Neural cell (in vitro differentiated cells): ENCODE measurements at regions not wholly inside any gene's neighbourhood (a gene's known extent, or its start where the extent isn't known, plus 50 kb on each side); places are given as distances from the start of the nearest gene placed in this dataset.

Experiments used
- H2AFZ ChIP-seq: fragments of 200-600, 300-800 bp; sonication (generic), shearing (Covaris generic); 2 replicates; pipeline ENCODE4 v1.6.0; 2014; ENCODE audit warnings: low read depth, mild to moderate bottlenecking, antibody characterized with exemption, low read length, moderate library complexity
- H3F3A ChIP-seq: fragments of 200-600 bp; shearing (Covaris generic); 2 replicates; pipeline ENCODE4 v1.6.1; 2016; ENCODE audit warnings: mild to moderate bottlenecking, moderate library complexity, mixed read lengths, antibody characterized with exemption, low read length; ENCODE audit not compliant: insufficient read depth, poor library complexity, severe bottlenecking
- H3K27ac ChIP-seq: fragments of 200-600, 300-800 bp; sonication (generic), shearing (Covaris generic); 2 replicates; pipeline ENCODE4 v1.5.1; 2014; ENCODE audit warnings: mild to moderate bottlenecking, low read length, moderate library complexity
- H3K27me3 ChIP-seq: fragments of 300-800, 200-600 bp; sonication (generic), shearing (Covaris generic); 2 replicates; pipeline ENCODE4 v1.6.0; 2014; ENCODE audit warnings: mild to moderate bottlenecking, low read depth, low read length, moderate library complexity; ENCODE audit not compliant: insufficient read depth
- H3K36me3 ChIP-seq: fragments of 300-800, 200-600 bp; sonication (generic), shearing (Covaris generic); 2 replicates; pipeline ENCODE4 v1.5.1; 2014; ENCODE audit warnings: mild to moderate bottlenecking, antibody characterized with exemption, low read length, moderate library complexity; ENCODE audit not compliant: insufficient read depth
- H3K4me2 ChIP-seq: fragments of 300-800, 200-600 bp; sonication (generic), shearing (Covaris generic); 2 replicates; pipeline ENCODE4 v1.6.0; 2014; ENCODE audit warnings: mild to moderate bottlenecking, low read length
- H3K4me3 ChIP-seq: fragments of 300-800, 200-600 bp; sonication (generic), shearing (Covaris generic); 2 replicates; pipeline ENCODE4 v1.5.1; 2014; ENCODE audit warnings: mild to moderate bottlenecking, low read length, moderate library complexity
- H3K79me2 ChIP-seq: fragments of 200-600 bp; shearing (Covaris generic); replicated peaks from 2 replicates; pipeline ENCODE4 v1.6.0; 2014; ENCODE audit warnings: mild to moderate bottlenecking, low read length, moderate library complexity; ENCODE audit not compliant: insufficient read depth
- H3K9ac ChIP-seq: fragments of 300-800, 200-600 bp; sonication (generic), shearing (Covaris generic); 2 replicates; pipeline ENCODE4 v1.6.1; 2016; ENCODE audit warnings: mild to moderate bottlenecking, low read length, mixed read lengths
- H3K9me2 ChIP-seq: fragments of 200-600 bp; shearing (Covaris generic); 2 replicates; pipeline ENCODE4 v1.6.1; 2016; ENCODE audit warnings: mild to moderate bottlenecking, low read length, mixed read lengths; ENCODE audit not compliant: insufficient read depth
- H3K9me3 ChIP-seq: fragments of 200-600, 300-800 bp; sonication (generic), shearing (Covaris generic); 2 replicates; pipeline ENCODE4 v1.6.1; 2016; ENCODE audit warnings: mild to moderate bottlenecking, mixed run types, low read length, moderate library complexity, mixed read lengths
- H4K20me1 ChIP-seq: fragments of 200-600 bp; shearing (Covaris generic); 2 replicates; pipeline ENCODE4 v1.6.1; 2016; ENCODE audit warnings: mild to moderate bottlenecking, mixed run types; ENCODE audit not compliant: insufficient read depth
- EP300 ChIP-seq: fragments of 450-650 bp; conservative IDR thresholded peaks from 2 replicates; pipeline ENCODE4 v1.6.1; 2014; ENCODE audit warnings: antibody characterized with exemption, mild to moderate bottlenecking, moderate library complexity; ENCODE audit not compliant: poor library complexity, severe bottlenecking
- EZH2 ChIP-seq: fragments of 200-600, 300-800 bp; shearing (Covaris generic), sonication (generic); IDR thresholded peaks from 2 replicates; pipeline ENCODE4 v1.6.1; 2014; ENCODE audit warnings: antibody characterized with exemption, low read length, borderline replicate concordance, mild to moderate bottlenecking; ENCODE audit not compliant: insufficient read depth, poor library complexity, severe bottlenecking
- MXI1 ChIP-seq: fragments of 450-650 bp; conservative IDR thresholded peaks from 2 replicates; pipeline ENCODE4 v1.6.1; 2014; ENCODE audit warnings: antibody characterized with exemption, mild to moderate bottlenecking; ENCODE audit not compliant: poor library complexity, severe bottlenecking
- POLR2AphosphoS5 ChIP-seq: IDR thresholded peaks from 2 replicates; pipeline ENCODE4 v1.6.1; 2012
- RAD21 ChIP-seq: fragments of 450-650 bp; conservative IDR thresholded peaks from 2 replicates; pipeline ENCODE4 v1.6.1; 2014; ENCODE audit warnings: antibody characterized with exemption, mild to moderate bottlenecking, moderate library complexity
- SMC3 ChIP-seq: fragments of 450-650 bp; conservative IDR thresholded peaks from 2 replicates; pipeline ENCODE4 v1.6.1; 2014; ENCODE audit warnings: antibody characterized with exemption, mild to moderate bottlenecking, moderate library complexity; ENCODE audit not compliant: poor library complexity
- TAF1 ChIP-seq: IDR thresholded peaks from 2 replicates; pipeline ENCODE4 v1.6.1; 2012; ENCODE audit warnings: low read depth
- TF ChIP-seq, protein P1 (sequence below): fragments of 450-650 bp; IDR thresholded peaks from 2 replicates; pipeline ENCODE4 v1.5.1; 2014; ENCODE audit warnings: antibody characterized with exemption, mild to moderate bottlenecking, moderate library complexity; ENCODE audit not compliant: poor library complexity, severe bottlenecking
- TF ChIP-seq, protein P2 (sequence below): IDR thresholded peaks from 2 replicates; pipeline ENCODE4 v1.6.1; 2012; ENCODE audit warnings: borderline replicate concordance

DNA sequence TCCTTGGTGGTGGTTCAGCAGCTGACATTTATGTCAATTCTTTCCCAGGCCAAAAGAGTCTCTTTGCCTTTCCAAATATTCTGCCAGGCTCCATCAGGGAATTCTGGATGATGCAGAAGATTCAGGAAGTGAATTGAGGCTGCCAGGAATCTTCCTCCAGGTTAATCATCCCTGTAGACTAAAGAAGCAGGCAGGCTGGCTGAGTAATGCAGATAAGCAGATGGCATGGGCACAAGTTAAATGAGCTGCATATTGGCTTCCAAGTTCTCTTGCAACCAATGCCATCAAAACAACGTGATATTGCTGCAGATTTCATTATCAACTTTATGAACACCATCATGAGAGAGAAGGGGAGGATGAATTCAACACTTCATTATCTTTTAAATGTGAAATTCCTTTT, 324.5 kb downstream of the KCNN2 start:
- H4K20me1 ChIP-seq: no peaks in the 10 kb centered on the region
- H3F3A ChIP-seq: no peaks in the 10 kb centered on the region
- no peaks in the 10 kb centered on the region for H3K36me3 ChIP-seq
- TF ChIP-seq SMC3 (no peak), EZH2 (no peak), EP300 (no peak), TAF1 (no peak), POLR2AphosphoS5 (no peak), RAD21 (no peak)
- TF ChIP-seq, protein P1, sequence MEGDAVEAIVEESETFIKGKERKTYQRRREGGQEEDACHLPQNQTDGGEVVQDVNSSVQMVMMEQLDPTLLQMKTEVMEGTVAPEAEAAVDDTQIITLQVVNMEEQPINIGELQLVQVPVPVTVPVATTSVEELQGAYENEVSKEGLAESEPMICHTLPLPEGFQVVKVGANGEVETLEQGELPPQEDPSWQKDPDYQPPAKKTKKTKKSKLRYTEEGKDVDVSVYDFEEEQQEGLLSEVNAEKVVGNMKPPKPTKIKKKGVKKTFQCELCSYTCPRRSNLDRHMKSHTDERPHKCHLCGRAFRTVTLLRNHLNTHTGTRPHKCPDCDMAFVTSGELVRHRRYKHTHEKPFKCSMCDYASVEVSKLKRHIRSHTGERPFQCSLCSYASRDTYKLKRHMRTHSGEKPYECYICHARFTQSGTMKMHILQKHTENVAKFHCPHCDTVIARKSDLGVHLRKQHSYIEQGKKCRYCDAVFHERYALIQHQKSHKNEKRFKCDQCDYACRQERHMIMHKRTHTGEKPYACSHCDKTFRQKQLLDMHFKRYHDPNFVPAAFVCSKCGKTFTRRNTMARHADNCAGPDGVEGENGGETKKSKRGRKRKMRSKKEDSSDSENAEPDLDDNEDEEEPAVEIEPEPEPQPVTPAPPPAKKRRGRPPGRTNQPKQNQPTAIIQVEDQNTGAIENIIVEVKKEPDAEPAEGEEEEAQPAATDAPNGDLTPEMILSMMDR: no peak
- TF ChIP-seq, protein P2, sequence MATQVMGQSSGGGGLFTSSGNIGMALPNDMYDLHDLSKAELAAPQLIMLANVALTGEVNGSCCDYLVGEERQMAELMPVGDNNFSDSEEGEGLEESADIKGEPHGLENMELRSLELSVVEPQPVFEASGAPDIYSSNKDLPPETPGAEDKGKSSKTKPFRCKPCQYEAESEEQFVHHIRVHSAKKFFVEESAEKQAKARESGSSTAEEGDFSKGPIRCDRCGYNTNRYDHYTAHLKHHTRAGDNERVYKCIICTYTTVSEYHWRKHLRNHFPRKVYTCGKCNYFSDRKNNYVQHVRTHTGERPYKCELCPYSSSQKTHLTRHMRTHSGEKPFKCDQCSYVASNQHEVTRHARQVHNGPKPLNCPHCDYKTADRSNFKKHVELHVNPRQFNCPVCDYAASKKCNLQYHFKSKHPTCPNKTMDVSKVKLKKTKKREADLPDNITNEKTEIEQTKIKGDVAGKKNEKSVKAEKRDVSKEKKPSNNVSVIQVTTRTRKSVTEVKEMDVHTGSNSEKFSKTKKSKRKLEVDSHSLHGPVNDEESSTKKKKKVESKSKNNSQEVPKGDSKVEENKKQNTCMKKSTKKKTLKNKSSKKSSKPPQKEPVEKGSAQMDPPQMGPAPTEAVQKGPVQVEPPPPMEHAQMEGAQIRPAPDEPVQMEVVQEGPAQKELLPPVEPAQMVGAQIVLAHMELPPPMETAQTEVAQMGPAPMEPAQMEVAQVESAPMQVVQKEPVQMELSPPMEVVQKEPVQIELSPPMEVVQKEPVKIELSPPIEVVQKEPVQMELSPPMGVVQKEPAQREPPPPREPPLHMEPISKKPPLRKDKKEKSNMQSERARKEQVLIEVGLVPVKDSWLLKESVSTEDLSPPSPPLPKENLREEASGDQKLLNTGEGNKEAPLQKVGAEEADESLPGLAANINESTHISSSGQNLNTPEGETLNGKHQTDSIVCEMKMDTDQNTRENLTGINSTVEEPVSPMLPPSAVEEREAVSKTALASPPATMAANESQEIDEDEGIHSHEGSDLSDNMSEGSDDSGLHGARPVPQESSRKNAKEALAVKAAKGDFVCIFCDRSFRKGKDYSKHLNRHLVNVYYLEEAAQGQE: no peak
- H3K9me3 ChIP-seq: no peaks in the 10 kb centered on the region
- no peaks in the 10 kb centered on the region for H3K9me2 ChIP-seq
- no peaks in the 10 kb centered on the region for H3K27me3 ChIP-seq
- H3K9ac ChIP-seq: no peak overlapping the region
- no peaks in the 10 kb centered on the region for H3K79me2 ChIP-seq
- no peak overlapping the region for H3K4me2 ChIP-seq
- H3K27ac ChIP-seq: no peak overlapping the region
- no peak overlapping the region for H2AFZ ChIP-seq
- H3K4me3 ChIP-seq: no peak overlapping the region

DNA sequence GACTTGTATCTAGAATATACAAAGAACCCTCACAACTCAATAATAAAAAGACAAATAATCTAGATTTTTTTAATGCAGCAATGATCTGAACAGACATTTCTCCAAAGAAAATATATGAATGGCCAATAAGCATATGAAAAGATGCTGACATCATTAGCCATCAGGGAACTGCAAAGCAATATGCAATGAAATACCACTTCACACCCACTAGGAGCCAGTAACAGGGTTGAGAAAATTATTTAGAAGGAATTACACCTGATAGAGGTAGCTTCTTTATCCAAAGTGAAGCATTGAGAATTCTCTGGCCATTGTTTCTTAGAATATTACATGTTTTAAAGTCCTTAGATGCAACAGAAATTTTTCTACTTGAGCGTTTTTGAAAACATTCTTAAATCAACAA, 316.9 kb downstream of the KCNN2 start:
- Histone ChIP-seq H3K27me3 (no peaks in the 10 kb centered on the region), H3K4me2 (no peak overlapping the region), H3K9me2 (no peaks in the 10 kb centered on the region), H2AFZ (no peak overlapping the region), H3K27ac (no peak overlapping the region), H4K20me1 (no peaks in the 10 kb centered on the region), H3K4me3 (no peak overlapping the region), H3K36me3 (no peaks in the 10 kb centered on the region), H3K9me3 (no peaks in the 10 kb centered on the region), H3K79me2 (no peaks in the 10 kb centered on the region), H3K9ac (no peak overlapping the region), H3F3A (no peaks in the 10 kb centered on the region)
- TF ChIP-seq MXI1 (no peak), EZH2 (no peak), TAF1 (no peak), EP300 (no peak)
- TF ChIP-seq, protein P2: no peak
